Stimulated activated CD8-positive, alpha-beta memory T cell treated with anti-CD3 and anti-CD28 coated beads, Interleukin-4, amount 100 ng/mL, for 48 hours (primary cell): ENCODE measurements at regions not wholly inside any gene's neighbourhood (a gene's known extent, or its start where the extent isn't known, plus 50 kb on each side); places are given as distances from the start of the nearest gene placed in this dataset.

Experiments used
- DNase-seq: peaks from one replicate; pipeline ENCODE4 v3.0.0-alpha.2; 2020

DNA sequence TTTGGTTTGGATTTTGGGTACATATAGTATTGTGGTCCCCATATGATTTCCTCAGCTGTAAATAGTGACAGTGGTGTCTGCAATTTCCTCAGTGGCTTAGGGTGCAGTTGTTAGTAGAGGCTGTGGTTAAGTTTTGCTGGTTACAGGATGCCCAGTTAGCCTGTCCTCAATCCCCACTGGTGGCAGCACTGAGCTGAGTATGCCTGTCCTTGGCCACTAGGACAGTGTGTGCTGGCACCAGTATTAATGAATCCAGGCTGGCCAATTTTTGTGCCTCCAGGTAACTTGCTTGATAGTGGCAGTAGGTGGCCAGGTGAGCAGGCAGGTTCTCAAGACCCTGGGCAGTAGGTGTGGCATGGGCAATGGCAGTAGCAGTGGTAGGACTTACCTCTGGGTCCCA lies 973.1 kb downstream of the TMEM182 start:
- DNase-seq, result no peak

GRCh38 chr2:103738108-103738507 lies 976.3 kb downstream of the TMEM182 start:
- no peak for DNase-seq

DNA sequence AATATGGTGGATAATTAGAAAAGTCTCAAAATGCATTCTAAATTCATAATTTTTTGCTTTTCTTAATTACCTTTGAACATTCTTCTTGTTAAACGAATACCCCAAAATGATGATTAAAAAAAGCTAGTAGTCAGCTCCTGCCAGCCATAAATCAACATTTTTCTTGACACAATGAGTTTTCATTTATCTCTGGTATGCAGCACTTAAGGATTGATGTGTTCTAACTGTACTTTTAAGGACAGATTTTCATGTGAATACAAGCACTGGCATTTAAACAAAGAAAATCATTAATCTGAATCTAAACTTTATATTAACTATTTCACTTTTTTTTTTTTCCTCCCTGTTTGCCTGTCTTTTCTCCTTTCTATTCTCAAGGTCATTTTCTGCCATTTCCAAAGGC lies 976.8 kb downstream of the TMEM182 start:
- no peak for DNase-seq

DNA sequence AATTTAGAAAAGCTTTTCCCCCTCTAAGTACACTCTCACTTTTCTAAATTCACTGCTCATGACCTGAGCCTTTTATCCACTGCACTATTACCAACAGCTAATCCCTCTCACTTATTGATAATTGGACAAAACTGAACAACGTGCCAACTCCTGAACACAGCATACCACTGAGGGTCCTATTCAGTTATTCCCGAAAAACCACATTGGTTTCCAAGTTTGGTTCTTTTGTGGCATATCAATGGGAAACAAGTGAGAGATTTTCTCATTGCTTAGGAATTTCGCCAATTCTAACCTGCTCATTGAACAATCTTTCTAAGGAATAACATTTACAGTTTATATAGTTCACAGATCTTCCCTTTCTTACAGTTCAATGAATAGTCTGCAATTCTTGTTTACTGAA lies 977.4 kb downstream of the TMEM182 start:
- DNase-seq, result no peak

- DNase-seq, result no peak
These were observed 978.1 kb downstream of the TMEM182 start for GRCh38 chr2:103739921-103740320.

DNA sequence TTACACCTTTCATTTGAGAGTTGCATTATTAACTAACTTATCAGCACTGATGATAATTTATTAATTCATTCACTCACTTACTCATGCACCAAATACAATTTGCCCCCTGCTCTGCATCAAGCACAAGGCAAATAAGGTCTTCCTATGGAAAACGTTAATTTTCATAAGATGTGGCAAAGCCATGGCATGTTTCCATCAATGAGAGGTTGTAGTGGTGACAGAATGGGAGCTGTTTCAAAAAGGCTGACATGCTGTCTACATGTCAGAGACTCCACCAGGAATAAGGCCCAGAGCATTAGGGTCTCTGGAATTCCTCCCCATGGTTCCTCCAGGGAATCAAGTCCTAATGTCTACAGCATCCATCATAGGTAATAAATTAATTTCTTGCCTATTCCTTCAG lies 978.8 kb downstream of the TMEM182 start:
- no peak for DNase-seq

- DNase-seq, result no peak
These were observed 981.4 kb downstream of the TMEM182 start for GRCh38 chr2:103743195-103743594.

DNA sequence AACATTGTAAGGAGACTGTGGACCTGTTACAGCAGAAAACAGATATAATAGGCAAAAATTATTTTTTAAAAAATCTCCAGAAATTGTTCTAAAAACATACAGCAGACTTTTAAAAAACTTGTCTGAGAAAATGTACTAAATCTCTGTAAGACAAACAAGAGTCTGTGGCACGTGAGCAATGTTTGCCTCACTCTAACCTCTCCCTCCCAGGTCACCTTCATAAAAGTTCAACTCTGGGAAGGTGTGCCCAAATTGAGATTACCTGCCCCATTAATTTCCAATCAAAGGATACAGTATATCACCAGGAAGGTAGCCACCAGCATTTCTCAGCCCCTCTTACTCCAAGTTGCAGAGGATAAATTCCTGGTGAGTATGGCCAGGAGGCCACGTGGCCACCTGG lies 992.7 kb downstream of the TMEM182 start:
- no peak for DNase-seq

DNA sequence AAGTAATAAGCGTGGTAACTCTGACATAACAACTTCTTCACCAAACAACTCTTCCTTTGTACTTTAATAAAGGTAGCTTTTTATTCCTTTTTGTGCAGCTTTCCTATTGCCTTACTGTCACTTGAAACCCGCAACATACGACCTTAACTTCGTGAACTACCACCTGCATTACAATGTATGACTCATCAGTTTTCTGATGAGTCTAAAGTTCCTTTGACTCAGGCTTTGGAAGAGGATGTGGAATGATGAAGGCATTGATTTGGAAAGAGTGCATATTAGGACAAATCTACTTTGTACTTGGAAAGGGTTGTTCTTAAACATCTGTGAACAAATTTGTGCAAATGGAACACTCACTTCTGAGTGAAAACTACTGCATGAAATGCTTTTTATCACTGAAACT lies 1012.1 kb downstream of the TMEM182 start:
- DNase-seq, result no peak

GRCh38 chr2:103780088-103780702 lies 1018.4 kb downstream of the TMEM182 start:
- DNase-seq, result no peak

- no peak for DNase-seq
These were observed 1019.5 kb downstream of the TMEM182 start for GRCh38 chr2:103781313-103781712.

DNA sequence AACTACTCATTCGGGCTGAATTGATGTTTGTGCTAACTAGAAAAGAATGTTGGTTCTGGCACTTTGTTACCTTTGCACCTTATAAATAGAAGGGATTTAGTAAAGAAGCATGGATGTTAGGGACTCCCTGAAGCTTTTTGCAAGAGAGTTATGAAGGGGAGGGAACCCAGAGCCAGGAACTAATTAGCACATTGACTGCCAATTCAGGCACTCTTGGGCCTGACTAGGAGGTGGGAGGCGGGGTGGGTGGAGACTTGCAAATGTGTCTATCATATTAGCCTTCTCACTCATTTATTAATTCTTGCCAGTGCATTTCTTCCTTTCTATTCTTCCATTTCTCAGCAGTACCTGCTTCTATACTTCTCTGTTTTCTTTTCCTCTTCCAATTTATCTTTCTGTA lies 1022.4 kb downstream of the TMEM182 start:
- no peak for DNase-seq

GRCh38 chr2:103785432-103785831 lies 1023.6 kb downstream of the TMEM182 start:
- no peak for DNase-seq

GRCh38 chr2:103785956-103786355 lies 1024.1 kb downstream of the TMEM182 start:
- DNase-seq, result no peak

DNA sequence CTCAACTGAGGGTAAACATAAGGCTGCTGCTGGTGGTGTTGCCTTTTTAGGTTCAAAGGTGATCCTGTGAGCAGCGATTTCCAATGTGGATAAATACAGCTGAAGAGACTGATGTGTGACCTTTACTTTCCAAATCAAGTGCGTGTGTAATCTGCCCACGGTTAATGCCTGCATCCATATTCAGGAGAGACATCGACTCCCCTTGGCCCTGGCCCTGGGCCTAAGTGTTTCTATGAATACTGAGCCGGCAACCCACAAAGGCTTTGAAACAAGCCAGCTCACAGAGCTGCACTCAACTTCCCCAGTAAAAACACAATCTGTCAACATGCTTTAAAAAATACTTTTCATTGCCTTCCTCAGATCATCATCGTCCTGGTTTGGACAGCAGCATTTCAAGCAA lies 1026.6 kb downstream of the TMEM182 start:
- no peak for DNase-seq

DNA sequence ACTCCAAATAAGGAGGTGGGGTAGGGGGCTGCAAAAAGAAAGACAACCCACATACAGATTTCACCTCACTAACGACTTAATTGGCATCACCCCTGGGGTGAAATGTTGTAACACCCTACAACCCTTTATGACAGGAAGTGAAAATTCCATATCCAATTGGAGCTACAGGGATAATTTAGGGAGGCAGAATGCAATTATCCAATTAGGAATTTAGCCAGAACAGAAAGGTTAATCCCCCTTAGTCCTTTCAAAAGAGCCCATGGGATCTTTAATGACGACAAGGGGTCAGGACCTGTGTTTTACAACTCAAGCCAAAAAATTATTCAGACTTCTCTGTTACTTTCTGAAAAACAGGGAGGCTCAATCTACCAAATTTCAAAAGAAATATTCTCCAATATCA lies 1027.1 kb downstream of the TMEM182 start:
- no peak for DNase-seq

GRCh38 chr2:103789381-103790095 lies 1027.7 kb downstream of the TMEM182 start:
- no peak for DNase-seq

DNA sequence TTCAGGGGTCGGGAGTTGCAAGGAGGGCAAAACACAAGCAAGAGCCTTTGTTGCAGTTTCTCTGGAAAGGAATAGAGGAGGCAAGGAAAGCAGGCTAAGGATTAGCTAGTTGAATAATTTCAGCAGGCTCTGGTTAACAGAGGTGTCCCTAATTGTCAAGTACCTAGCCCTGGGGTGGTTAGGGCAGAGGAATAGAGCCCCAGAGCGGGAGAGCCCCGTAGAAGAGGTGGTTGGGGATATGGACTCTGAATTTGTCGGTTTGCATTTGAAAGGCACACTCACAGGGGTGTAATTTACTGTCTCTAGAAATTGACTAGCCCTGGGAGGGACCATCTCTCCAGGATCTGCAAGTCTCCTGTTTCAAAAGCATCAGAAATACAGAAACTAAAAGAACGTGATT lies 1030.2 kb downstream of the TMEM182 start:
- no peak for DNase-seq

- DNase-seq, result no peak
These were observed 1036.5 kb downstream of the TMEM182 start for GRCh38 chr2:103798291-103798690.

- no peak for DNase-seq
These were observed 1042.2 kb downstream of the TMEM182 start for GRCh38 chr2:103804013-103804412.

DNA sequence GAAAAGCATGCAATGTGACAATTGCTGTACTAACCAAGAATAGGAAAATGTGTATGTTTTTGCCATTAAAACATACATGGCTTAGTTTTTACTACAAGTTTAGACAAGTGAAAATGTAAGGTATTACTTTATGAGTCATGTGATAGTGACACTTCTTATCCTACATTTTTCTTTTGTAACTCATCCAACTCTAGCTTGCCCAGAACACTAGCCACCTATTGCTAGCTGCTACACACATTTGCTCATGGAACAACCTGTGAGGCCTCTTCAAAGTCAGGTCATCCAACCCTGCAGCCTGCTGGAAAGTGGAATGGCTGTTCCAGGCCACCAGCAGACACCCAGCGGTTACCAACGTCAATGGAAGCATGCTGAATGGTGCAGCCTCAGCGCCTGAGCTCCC lies 1043.9 kb downstream of the TMEM182 start:
- DNase-seq, result no peak

- no peak for DNase-seq
These were observed 1045.1 kb upstream of the POU3F3 start for GRCh38 chr2:103808814-103809213.

- DNase-seq, result no peak
These were observed 1044.5 kb upstream of the POU3F3 start for GRCh38 chr2:103809415-103809814.

GRCh38 chr2:103809941-103810441 lies 1043.9 kb upstream of the POU3F3 start:
- DNase-seq, result no peak

GRCh38 chr2:103810875-103811274 lies 1043.0 kb upstream of the POU3F3 start:
- no peak for DNase-seq
